ENCODE measurements at regions not wholly inside any gene's neighbourhood (a gene's known extent, or its start where the extent isn't known, plus 50 kb on each side); places are given as distances from the start of the nearest gene placed in this dataset.

DNA sequence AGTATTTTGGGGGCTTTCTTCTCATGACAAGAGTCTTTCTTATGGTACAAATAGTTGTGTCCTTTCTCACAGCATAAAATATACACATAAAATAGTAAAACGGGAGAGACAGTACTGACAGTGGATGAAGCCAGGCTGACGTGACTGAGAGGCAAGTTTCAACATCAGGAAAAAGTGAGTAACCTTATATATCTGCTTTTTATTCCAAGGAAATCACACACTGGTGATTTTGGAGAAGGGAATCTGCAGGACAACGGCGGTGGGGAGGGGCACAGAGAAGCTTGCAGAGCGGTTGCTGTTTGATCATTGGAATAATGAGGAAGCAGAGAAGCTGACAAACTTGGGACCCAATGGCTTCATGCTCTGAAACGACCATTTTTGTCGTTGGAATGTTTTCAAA, 130.6 kb upstream of the ZNF236 start:
- Histone ChIP-seq H3K9me2 (no peaks in the 10 kb centered on the region), H3K27me3 (ENCODE audit: insufficient read depth) (no peaks in the 10 kb centered on the region; the same call in 1 of the 2 replicates), H3K79me2 (ENCODE audit: insufficient read depth) (no peaks in the 10 kb centered on the region), H3K36me3 (replicated peaks in 1 of 2; ENCODE audit: control insufficient read depth in 1 of 2, insufficient read depth in 2 of 2, low read length in 1 of 2) (no peaks in the 10 kb centered on the region), H3K4me1 (ENCODE audit: control insufficient read depth in 1 of 2, insufficient read depth in 2 of 2, low read depth in 1 of 2, low read length in 1 of 2) (peaks cover 0 to 2% of the 10 kb centered on the region in 2 experiments; a peak in 1 of 4 replicates), H3K9me3 (no peaks in the 10 kb centered on the region), H3K4me2 (no peak overlapping the region), H3F3A (replicated peaks; ENCODE audit: insufficient read depth) (no peaks in the 10 kb centered on the region), H3K9ac (no peak overlapping the region), H3K27ac (ENCODE audit: low read depth in 2 of 2, low read length in 1 of 2) (no peak overlapping the region), H4K20me1 (ENCODE audit: insufficient read depth) (no peaks in the 10 kb centered on the region), H2AFZ (ENCODE audit: low read depth) (no peak overlapping the region), H3K4me3 (ENCODE audit: low read depth in 2 of 2, low read length in 1 of 2) (no peak overlapping the region)
- CTCF ChIA-PET: no interaction called here
- POLR2A ChIA-PET: no interaction called here
- DNase-seq: no peak
- WGBS (ENCODE audit: low lambda C conversion rate): 27% methylated on average over 7 of the region's 7 CpGs
- TF ChIP-seq, protein P1, sequence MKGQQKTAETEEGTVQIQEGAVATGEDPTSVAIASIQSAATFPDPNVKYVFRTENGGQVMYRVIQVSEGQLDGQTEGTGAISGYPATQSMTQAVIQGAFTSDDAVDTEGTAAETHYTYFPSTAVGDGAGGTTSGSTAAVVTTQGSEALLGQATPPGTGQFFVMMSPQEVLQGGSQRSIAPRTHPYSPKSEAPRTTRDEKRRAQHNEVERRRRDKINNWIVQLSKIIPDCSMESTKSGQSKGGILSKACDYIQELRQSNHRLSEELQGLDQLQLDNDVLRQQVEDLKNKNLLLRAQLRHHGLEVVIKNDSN (IDR thresholded peaks at IDR 0.05; ENCODE audit: borderline replicate concordance, low read depth): no peak
- TF ChIP-seq FOSL2 (IDR thresholded peaks at IDR 0.05; ENCODE audit: borderline replicate concordance, low read depth) (no peak), FOXM1 (IDR thresholded peaks at IDR 0.05; ENCODE audit: low read depth) (no peak), EP300 (IDR thresholded peaks at IDR 0.05; ENCODE audit: borderline replicate concordance in 1 of 2, low read depth in 1 of 2, low read length in 1 of 2) (no peak), GABPA (IDR thresholded peaks at IDR 0.05; ENCODE audit: low read depth) (no peak), SMC3 (IDR thresholded peaks at IDR 0.05; ENCODE audit: low read depth, low read length) (no peak), POLR2AphosphoS5 (IDR thresholded peaks at IDR 0.05; ENCODE audit: low read depth, low read length) (no peak), RCOR1 (IDR thresholded peaks at IDR 0.05; ENCODE audit: low read length) (no peak), RXRA (IDR thresholded peaks at IDR 0.05; ENCODE audit: borderline replicate concordance, low read depth) (no peak)
- TF ChIP-seq, protein P2, sequence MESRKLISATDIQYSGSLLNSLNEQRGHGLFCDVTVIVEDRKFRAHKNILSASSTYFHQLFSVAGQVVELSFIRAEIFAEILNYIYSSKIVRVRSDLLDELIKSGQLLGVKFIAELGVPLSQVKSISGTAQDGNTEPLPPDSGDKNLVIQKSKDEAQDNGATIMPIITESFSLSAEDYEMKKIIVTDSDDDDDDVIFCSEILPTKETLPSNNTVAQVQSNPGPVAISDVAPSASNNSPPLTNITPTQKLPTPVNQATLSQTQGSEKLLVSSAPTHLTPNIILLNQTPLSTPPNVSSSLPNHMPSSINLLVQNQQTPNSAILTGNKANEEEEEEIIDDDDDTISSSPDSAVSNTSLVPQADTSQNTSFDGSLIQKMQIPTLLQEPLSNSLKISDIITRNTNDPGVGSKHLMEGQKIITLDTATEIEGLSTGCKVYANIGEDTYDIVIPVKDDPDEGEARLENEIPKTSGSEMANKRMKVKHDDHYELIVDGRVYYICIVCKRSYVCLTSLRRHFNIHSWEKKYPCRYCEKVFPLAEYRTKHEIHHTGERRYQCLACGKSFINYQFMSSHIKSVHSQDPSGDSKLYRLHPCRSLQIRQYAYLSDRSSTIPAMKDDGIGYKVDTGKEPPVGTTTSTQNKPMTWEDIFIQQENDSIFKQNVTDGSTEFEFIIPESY (IDR thresholded peaks at IDR 0.05; ENCODE audit: borderline replicate concordance, low read depth): no peak
- TF ChIP-seq, protein P3, sequence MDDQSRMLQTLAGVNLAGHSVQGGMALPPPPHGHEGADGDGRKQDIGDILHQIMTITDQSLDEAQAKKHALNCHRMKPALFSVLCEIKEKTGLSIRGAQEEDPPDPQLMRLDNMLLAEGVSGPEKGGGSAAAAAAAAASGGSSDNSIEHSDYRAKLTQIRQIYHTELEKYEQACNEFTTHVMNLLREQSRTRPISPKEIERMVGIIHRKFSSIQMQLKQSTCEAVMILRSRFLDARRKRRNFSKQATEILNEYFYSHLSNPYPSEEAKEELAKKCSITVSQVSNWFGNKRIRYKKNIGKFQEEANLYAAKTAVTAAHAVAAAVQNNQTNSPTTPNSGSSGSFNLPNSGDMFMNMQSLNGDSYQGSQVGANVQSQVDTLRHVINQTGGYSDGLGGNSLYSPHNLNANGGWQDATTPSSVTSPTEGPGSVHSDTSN (IDR thresholded peaks at IDR 0.05): no peak

DNA sequence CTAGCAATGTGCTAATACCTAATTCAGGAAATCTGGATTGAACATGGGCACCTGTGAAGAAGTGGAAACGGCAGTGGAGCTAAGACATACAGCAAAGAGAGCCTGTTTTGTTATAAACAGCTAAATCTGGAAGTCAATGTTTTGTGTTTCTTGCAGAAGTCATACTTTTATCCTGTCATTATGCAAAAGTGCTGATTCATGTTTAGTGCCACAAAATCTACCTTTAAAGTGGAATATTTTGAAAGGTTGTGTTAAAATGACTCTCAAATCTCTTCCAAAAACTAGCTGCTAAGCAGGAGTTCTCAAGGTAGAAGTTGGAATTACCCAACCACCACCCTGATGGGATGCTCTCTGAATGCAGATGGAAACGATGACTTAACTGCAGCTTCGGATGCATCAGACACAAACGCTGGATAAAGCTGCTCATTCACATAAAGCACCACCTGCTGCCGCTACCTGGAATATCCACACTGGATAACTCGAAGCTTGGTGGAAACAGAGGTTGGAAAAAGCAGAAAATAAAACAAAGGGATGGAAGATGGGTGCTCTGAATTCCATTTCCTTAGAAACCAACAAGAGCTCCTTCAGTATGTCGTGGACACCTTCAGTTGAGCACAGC, 132.6 kb upstream of the ZNF236 start:
- ChIA-PET CTCF (interaction anchor here (0.6 to 3.8 kb wide), 3 partner anchors 20 to 291 kb away, joined by 4 to 32 read pairs (median 19); no protein-coding TSS in a partner anchor), POLR2A (no interaction called here)
- Histone ChIP-seq H2AFZ (ENCODE audit: low read depth) (no peak overlapping the region), H3K27ac (ENCODE audit: low read depth in 2 of 2, low read length in 1 of 2) (no peak overlapping the region), H3K9me2 (no peaks in the 10 kb centered on the region), H3K79me2 (ENCODE audit: insufficient read depth) (no peaks in the 10 kb centered on the region), H3K27me3 (ENCODE audit: insufficient read depth) (no peaks in the 10 kb centered on the region; the same call in 1 of the 2 replicates), H4K20me1 (ENCODE audit: insufficient read depth) (no peaks in the 10 kb centered on the region), H3K9me3 (no peaks in the 10 kb centered on the region), H3K4me3 (ENCODE audit: low read depth in 2 of 2, low read length in 1 of 2) (no peak overlapping the region), H3F3A (replicated peaks; ENCODE audit: insufficient read depth) (no peaks in the 10 kb centered on the region), H3K4me1 (ENCODE audit: control insufficient read depth in 1 of 2, insufficient read depth in 2 of 2, low read depth in 1 of 2, low read length in 1 of 2) (peaks cover 0 to 2% of the 10 kb centered on the region in 2 experiments; a peak in 1 of 4 replicates), H3K9ac (no peak overlapping the region), H3K36me3 (replicated peaks in 1 of 2; ENCODE audit: control insufficient read depth in 1 of 2, insufficient read depth in 2 of 2, low read length in 1 of 2) (no peaks in the 10 kb centered on the region), H3K4me2 (no peak overlapping the region)
- 24% methylated on average over 7 of the region's 7 CpGs for WGBS (ENCODE audit: low lambda C conversion rate)
- TF ChIP-seq GATA2 (CRISPR knock-in tag; IDR thresholded peaks at IDR 0.05): no peak
- TF ChIP-seq SIN3A (IDR thresholded peaks at IDR 0.05; ENCODE audit: borderline replicate concordance, low read depth, low read length): no peak
- no peak for TF ChIP-seq MEF2A (IDR thresholded peaks at IDR 0.05; ENCODE audit: borderline replicate concordance, low read depth)
- no peak for TF ChIP-seq CHD2 (IDR thresholded peaks at IDR 0.05; ENCODE audit: low read length, partially characterized antibody)
- no peak for DNase-seq

Measured in SK-N-SH (cell line).